Stimulated activated naive CD8-positive, alpha-beta T cell treated with anti-CD3 and anti-CD28 coated beads, Interleukin-15, amount 100 ng/mL, for 72 hours (primary cell): ENCODE measurements at regions not wholly inside any gene's neighbourhood (a gene's known extent, or its start where the extent isn't known, plus 50 kb on each side); places are given as distances from the start of the nearest gene placed in this dataset.

Source experiments
- ATAC-seq: fragments of 150-1000 bp; cut with Tn5 transposase; 2 replicates; pipeline ENCODE4 v1.10.0; 2021; ENCODE audit warnings: mild to moderate bottlenecking, moderate library complexity
- DNase-seq, 2 donors: peaks; one replicate each; pipeline ENCODE4 v3.0.0; 2021 to 2022
- H3K27ac Mint-ChIP-seq, 2 donors: one replicate each; pipeline ENCODE4 v1.8.0; 2022; ENCODE audit warnings: mild to moderate bottlenecking in 2 of 2, mixed read lengths in 2 of 2, moderate library complexity in 2 of 2
- H3K27me3 Mint-ChIP-seq: one replicate; pipeline ENCODE4 v1.8.0; 2022; ENCODE audit warnings: mixed read lengths
- H3K4me1 Mint-ChIP-seq: one replicate; pipeline ENCODE4 v1.8.0; 2022; ENCODE audit warnings: mild to moderate bottlenecking, mixed read lengths
- H3K4me3 Mint-ChIP-seq, 2 donors: one replicate each; pipeline ENCODE4 v1.8.0; 2022; ENCODE audit warnings: mild to moderate bottlenecking in 2 of 2, mixed read lengths in 2 of 2, moderate library complexity in 1 of 2
- H3K9me3 Mint-ChIP-seq, 2 donors: one replicate each; pipeline ENCODE4 v1.8.0; 2022; ENCODE audit warnings: mixed read lengths in 2 of 2

DNA sequence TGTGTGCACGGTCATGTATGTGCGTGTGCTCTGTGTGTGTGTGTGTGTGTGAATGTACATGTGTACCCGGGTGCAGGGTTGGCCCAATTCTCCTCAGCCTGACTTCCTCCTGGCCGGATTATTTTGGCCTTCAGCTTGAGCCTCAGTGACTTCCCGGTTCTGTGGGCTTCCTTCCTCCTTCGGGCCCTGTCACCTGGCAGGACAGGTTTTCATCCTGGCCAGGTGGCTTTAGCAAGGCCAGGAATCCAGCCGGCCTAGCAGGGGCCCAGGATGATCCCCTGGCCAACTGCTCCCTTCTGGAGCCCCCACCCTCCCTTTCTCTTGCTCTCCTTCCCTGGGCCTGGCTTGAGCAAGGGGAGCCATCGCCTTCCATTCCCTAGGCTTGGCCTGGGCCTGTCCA is 140.5 kb downstream of the INHBB start:
- Mint-ChIP-seq H3K9me3 (no peaks in the 10 kb centered on the region), H3K27me3 (peaks cover 8% of the 10 kb centered on the region), H3K4me1 (no peaks in the 10 kb centered on the region), H3K4me3 (no peak overlapping the region), H3K27ac (no peak overlapping the region)
- DNase-seq (no peak), ATAC-seq (no peak)

DNA sequence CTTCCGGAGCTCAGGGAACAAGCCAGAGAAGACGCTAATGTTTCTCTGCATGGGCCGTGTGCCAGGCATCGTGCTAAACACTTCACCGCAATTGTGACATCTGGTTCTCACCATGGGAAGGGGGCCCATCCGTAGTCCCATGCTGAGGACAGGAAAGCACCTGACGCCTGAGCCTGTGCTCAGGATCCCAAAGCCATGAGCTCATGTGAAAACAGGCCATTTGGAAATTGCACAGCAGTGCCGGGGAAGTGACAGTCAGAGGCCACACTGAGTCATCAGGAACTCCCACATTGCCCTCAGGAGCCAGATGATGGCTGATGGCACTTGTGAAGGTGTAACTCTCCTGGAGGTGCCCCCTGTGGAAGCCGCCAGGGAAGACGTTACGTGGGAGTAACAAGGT is 141.0 kb downstream of the INHBB start:
- Mint-ChIP-seq H3K27ac (no peak overlapping the region), H3K9me3 (no peaks in the 10 kb centered on the region), H3K4me1 (no peaks in the 10 kb centered on the region), H3K4me3 (no peak overlapping the region), H3K27me3 (peaks cover 12% of the 10 kb centered on the region)
- ATAC-seq = no peak
- DNase-seq = no peak

DNA sequence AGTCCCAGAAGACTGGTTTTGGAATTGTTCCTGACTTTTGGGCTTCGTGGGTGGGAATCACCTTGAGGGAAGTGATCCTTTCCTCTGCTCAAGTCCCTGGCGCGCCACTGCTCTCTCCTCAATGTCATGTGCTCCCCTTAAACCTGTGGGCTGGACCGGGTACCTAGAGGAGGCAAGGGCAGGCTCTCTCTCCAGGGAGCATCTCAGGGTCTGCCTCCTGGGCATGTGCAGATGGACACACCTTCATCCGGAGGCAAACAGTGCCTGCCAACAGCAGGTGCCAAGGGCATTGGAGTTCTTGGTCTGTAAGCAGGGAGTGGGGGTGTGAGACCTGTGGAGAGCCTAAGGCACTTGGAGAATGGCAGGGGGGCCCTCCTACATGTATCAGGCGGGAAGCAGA is 142.6 kb downstream of the INHBB start:
- H3K4me3 Mint-ChIP-seq = no peak overlapping the region
- no peak for DNase-seq
- H3K9me3 Mint-ChIP-seq = no peaks in the 10 kb centered on the region
- no peak overlapping the region for H3K27ac Mint-ChIP-seq
- H3K27me3 Mint-ChIP-seq = peaks cover 12% of the 10 kb centered on the region
- no peak for ATAC-seq
- no peaks in the 10 kb centered on the region for H3K4me1 Mint-ChIP-seq

DNA sequence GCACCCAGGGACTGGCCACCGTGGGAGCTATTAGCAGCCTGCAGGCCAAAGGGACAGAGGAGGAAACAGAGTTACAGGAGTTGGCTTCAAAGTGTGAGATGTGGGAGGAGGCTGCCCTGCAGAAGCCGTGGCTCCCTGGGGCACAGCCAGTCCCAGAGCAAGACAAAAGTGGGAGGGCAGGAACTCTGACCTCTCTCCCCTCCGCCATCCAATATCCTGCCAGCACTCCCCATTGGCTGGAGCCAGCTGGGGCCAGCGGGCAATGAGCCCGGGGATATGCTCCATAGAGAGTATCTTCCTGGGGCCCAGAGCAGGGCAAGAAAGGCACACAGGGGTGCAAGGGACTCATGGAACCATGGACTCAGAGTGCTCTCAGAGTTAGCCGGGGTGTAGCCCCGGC is 143.1 kb downstream of the INHBB start:
- no peak for ATAC-seq
- Mint-ChIP-seq H3K4me1 (no peaks in the 10 kb centered on the region), H3K9me3 (no peaks in the 10 kb centered on the region), H3K27ac (no peak overlapping the region), H3K4me3 (no peak overlapping the region), H3K27me3 (peaks cover 12% of the 10 kb centered on the region)
- DNase-seq = no peak

DNA sequence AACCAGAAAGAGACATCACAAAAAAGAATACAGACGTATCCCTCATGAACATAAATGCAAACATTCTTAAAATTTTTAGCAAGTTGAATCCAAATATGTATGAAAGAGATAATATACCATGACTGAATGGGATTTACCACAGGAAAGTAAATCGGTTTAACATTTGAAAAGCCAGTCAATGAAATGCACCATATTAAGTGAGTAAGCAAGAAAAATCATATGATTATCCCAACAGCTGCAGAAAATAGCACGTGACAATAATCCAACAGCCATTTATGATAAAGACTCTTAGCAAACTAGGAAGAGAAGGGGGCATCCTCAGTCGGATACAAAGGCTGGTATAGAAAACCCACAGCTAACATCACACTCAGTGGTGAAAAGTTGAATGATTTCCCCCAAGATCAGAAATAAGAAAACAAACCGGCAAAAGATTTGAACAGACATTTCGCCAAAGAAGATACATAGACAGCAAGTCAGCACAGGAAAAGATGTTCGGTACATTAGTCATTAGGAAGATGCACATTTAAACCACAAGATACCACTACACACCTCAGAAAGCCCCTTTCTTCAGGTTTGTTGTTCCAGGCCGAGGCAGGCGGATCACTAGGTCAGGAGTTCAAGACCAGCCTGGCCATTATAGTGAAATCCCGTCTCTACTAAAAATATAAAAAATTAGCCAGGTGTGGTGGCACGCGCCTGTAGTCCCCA is 144.3 kb downstream of the INHBB start:
- DNase-seq (no peak), ATAC-seq (no peak)
- Mint-ChIP-seq H3K27me3 (peaks cover 12% of the 10 kb centered on the region), H3K27ac (no peak overlapping the region), H3K9me3 (no peaks in the 10 kb centered on the region), H3K4me1 (no peaks in the 10 kb centered on the region), H3K4me3 (no peak overlapping the region)

DNA sequence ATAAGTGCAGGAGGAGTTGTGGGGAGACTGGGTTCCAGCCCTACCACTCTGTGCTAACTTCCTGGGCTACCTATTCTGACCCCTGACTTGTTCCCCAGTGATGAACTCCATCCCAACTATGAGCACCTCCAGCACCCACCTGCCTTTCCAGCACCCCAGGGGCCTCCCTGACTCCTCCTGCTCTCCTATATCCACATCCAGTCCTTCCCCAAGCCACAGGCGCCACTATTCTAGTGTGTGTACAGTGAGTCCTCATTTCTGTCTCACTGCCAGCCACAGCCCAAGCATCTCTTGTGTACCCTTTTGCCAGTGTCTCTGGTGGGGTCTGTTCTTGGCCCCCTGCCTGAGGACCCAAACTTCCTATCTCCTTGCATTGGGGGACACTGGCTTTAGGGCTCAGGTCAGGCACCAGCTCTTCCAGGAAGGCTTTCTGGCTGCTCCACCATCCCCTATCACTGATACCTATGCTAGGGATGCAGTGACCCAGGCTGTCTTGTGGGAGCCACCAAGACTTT is 145.2 kb downstream of the INHBB start:
- DNase-seq = no peak
- Mint-ChIP-seq H3K27ac (peak overlapping the region in 1 of 2 donors; percentile 9), H3K4me3 (no peak overlapping the region), H3K4me1 (no peaks in the 10 kb centered on the region), H3K27me3 (peaks cover 12% of the 10 kb centered on the region), H3K9me3 (no peaks in the 10 kb centered on the region)
- ATAC-seq = peak; percentile 45

GRCh38 chr2:120493231-120493630 is 147.3 kb downstream of the INHBB start:
- H3K27me3 Mint-ChIP-seq = peaks cover 12% of the 10 kb centered on the region

GRCh38 chr2:120494446-120494845 is 148.5 kb downstream of the INHBB start:
- ATAC-seq (no peak), DNase-seq (no peak)
- Mint-ChIP-seq H3K27me3 (peaks cover 16% of the 10 kb centered on the region), H3K4me3 (no peak overlapping the region), H3K4me1 (no peaks in the 10 kb centered on the region), H3K27ac (no peak overlapping the region), H3K9me3 (no peaks in the 10 kb centered on the region)

More at GRCh38 chr2:120493231-120493630, 147.3 kb downstream of the INHBB start:
- no peak overlapping the region for H3K27ac Mint-ChIP-seq
- no peak for ATAC-seq
- H3K9me3 Mint-ChIP-seq = no peaks in the 10 kb centered on the region
- H3K4me1 Mint-ChIP-seq = no peaks in the 10 kb centered on the region
- DNase-seq = no peak
- no peak overlapping the region for H3K4me3 Mint-ChIP-seq

DNA sequence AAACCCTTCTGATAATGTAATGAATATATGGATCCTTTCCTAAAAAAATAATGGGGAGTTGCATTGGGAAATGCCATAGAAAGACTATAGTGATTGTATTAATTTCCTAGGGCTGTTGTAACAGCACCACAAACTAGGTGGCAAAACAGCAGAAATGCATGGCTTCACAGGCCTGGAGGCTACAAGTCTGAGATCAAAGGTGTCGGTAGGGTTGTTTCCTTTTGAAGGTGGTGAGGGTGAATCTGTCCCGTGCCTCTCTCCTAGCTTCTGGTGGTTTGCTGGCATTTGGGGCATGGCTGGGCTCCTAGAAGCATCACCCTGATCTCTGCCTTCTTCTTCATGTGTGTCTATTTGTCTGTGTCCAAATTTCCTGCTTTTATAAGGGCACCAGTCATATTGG is 149.7 kb downstream of the INHBB start:
- DNase-seq = no peak
- Mint-ChIP-seq H3K4me3 (no peak overlapping the region), H3K9me3 (no peaks in the 10 kb centered on the region), H3K27ac (no peak overlapping the region), H3K27me3 (peaks cover 21% of the 10 kb centered on the region), H3K4me1 (no peaks in the 10 kb centered on the region)
- ATAC-seq = no peak

DNA sequence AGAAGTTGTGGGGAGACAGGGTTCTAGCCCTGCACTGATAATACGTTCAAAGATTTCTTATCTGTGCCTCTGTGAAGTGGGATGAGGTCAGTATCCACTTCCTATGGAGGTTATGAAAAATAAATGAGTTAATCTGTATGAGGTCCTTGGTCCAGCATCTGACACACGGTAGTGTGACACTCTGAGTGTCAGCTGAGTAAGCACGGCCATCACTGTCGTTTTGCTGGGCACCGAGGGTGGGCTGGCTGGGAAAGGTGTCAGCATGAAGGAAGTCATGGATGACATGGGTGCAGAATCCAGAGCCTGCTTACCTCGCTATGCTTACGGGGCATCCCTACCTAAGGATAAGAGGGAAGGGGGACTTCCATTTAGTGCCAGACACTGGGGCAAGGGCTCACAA is 150.3 kb downstream of the INHBB start:
- Mint-ChIP-seq H3K27ac (no peak overlapping the region), H3K4me3 (no peak overlapping the region), H3K4me1 (no peaks in the 10 kb centered on the region), H3K27me3 (peaks cover 15% of the 10 kb centered on the region), H3K9me3 (no peaks in the 10 kb centered on the region)
- peak; percentile 11 for ATAC-seq
- no peak for DNase-seq

DNA sequence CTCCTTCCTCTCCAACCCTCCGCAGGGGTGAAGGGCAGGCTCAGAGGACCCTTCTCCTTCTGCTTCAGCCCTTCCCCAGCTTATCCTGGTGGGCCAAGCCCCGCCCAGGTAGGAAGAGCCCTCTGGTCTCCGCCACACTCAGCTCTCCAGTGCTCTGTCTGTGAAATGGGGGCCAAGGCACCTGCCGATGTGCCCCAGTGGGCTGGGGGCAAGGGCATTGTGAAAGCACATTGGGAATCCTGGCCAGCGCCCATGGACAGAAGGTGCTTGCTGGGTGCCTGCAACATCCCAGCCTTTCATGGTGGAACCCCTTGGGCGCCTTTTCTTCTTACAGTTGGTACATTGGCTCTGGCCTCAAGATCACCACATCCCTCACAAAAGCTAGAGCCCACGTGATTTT is 150.8 kb downstream of the INHBB start:
- no peaks in the 10 kb centered on the region for H3K4me1 Mint-ChIP-seq
- no peak for DNase-seq
- H3K9me3 Mint-ChIP-seq = no peaks in the 10 kb centered on the region
- no peak for ATAC-seq
- peaks cover 10% of the 10 kb centered on the region for H3K27me3 Mint-ChIP-seq
- H3K4me3 Mint-ChIP-seq = no peak overlapping the region
- no peak overlapping the region for H3K27ac Mint-ChIP-seq

GRCh38 chr2:120497261-120497977 is 151.5 kb downstream of the INHBB start:
- Mint-ChIP-seq H3K9me3 (no peaks in the 10 kb centered on the region), H3K4me1 (no peaks in the 10 kb centered on the region), H3K4me3 (no peak overlapping the region), H3K27ac (no peak overlapping the region), H3K27me3 (peaks cover 8% of the 10 kb centered on the region)
- ATAC-seq (peak; percentile 26), DNase-seq (no peak)

- Mint-ChIP-seq H3K4me3 (no peak overlapping the region), H3K4me1 (no peaks in the 10 kb centered on the region), H3K27ac (no peak overlapping the region), H3K9me3 (no peaks in the 10 kb centered on the region), H3K27me3 (peaks cover 8% of the 10 kb centered on the region)
- no peak for ATAC-seq
- no peak for DNase-seq
Measured at GRCh38 chr2:120498121-120498520, 152.2 kb downstream of the INHBB start.

GRCh38 chr2:120498576-120499394 is 152.8 kb downstream of the INHBB start:
- H3K4me3 Mint-ChIP-seq = no peak overlapping the region
- H3K27me3 Mint-ChIP-seq = peaks cover 8% of the 10 kb centered on the region
- ATAC-seq (peak; percentile 34), DNase-seq (no peak)
- H3K9me3 Mint-ChIP-seq = no peaks in the 10 kb centered on the region
- H3K27ac Mint-ChIP-seq = no peak overlapping the region
- H3K4me1 Mint-ChIP-seq = no peaks in the 10 kb centered on the region

DNA sequence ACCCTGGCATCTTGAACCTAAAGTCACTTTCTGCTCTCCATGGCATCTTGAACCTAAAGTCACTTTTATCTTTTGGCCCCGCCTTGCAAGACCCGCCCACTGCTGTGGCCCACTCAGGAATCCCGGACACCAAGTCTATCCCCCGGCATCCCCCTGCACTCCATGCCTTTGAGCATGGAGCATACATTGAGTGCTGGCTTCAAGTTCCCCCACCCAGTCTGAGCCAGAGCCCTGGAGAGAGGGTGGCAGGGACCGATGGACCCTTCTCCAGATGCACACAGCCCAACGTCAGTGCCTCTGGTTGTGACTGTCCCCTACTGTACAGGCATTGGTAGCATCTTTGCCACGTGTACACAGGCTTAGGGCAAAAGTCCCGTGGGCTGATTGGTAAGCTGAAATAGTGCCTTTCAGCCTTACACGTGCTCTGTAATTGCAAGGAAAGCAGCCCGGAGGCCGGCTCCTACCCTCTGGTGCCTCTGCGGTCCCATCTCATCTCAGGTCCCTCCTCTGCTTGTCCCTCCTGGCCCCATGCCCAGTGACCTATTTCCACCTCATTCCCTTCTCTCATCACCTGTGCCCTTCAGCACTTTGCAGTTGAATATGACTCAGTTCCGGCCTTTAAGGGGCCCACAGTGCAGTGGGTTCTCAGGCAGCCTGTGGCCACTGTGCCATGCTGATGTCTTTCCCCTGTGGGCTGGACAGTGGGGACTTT is 154.0 kb downstream of the INHBB start:
- DNase-seq = no peak
- H3K9me3 Mint-ChIP-seq = no peaks in the 10 kb centered on the region
- no peak overlapping the region for H3K4me3 Mint-ChIP-seq
- H3K4me1 Mint-ChIP-seq = no peaks in the 10 kb centered on the region
- no peak for ATAC-seq
- H3K27ac Mint-ChIP-seq = no peak overlapping the region
- peaks cover 8% of the 10 kb centered on the region for H3K27me3 Mint-ChIP-seq
